G401 (cell line): ENCODE measurements at regions not wholly inside any gene's neighbourhood (a gene's known extent, or its start where the extent isn't known, plus 50 kb on each side); places are given as distances from the start of the nearest gene placed in this dataset.

Source experiments
- DNase-seq: peaks from one replicate; pipeline ENCODE4 v3.0.0-alpha.2; 2015; ENCODE audit warnings: low spot score
- in situ Hi-C: cut with HindIII; loops from 2 replicates; pipeline ENCODE4 v1.10.0; 2016; ENCODE audit warnings: low sequenced_read_pairs, mixed read lengths

DNA sequence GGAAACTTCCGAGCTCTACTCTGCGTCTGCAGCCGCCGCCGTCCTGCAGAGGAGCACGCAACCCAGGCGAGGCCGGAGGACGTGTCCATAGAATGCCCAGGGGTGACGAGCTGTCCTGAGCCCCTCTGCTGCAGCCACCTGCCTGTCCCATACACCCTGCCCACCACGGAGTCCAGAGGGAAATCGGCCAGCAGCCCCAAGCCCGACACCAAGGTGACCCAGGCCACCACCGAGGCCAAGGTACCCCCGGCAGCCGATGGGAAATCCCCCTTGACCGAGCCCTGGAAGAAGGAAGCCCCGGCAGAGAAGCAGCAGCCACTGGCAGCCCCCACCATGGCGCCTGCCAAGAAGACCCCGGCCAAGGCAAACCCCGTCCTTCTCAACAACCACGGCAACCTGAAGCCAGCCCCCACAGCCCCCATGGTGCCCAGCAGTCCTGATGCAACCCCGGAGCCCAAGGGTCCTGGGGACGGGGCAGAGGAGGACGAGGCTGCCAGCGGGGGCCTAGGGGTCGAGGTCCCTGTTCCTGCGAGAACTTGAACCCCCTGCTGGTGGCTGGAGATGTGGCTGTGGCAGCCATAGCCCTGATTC lies 128.7 kb upstream of the C14orf180 start:
- DNase-seq: no peak
- in situ Hi-C loops: no loop called here

DNA sequence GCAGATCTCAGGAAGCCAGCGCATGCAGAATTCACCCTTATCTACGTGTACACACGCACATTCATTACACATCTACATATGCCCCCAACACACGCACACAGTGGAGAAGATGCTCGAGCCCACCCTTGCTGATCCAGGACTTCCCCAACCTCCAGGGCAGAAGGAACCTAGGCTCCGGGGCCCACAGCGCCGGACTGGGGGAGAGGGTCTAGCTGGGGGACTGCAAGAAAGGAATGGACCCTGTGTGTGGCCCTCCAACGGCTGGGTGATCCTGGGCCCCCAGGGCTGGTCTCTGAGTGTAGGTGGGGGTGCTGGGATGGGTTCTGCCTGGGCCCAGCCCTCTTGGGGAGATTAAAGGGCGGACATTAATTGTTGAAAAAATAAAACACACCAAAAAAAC lies 128.1 kb upstream of the C14orf180 start:
- no peak for DNase-seq
- in situ Hi-C loops: no loop called here

DNA sequence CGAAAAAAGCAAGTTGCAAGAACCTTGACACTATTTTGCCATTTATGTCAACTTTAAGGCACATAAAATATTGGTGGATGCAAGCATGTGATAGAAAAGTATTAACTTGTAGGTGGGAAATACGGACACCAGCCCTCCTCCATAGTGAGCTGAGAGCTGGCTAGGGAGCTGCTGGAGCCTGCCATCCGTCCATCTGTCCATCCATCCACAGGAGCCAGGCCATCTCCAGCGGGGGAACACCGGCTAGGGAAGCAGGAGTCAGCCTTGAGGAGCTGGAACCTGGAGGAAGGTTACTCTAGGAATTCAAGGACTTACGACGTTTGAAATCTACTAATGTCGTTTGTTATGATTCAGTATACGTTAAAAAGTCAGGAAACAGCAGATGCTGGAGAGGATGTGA lies 120.7 kb upstream of the C14orf180 start:
- DNase-seq: no peak
- in situ Hi-C loops: no loop called here

DNA sequence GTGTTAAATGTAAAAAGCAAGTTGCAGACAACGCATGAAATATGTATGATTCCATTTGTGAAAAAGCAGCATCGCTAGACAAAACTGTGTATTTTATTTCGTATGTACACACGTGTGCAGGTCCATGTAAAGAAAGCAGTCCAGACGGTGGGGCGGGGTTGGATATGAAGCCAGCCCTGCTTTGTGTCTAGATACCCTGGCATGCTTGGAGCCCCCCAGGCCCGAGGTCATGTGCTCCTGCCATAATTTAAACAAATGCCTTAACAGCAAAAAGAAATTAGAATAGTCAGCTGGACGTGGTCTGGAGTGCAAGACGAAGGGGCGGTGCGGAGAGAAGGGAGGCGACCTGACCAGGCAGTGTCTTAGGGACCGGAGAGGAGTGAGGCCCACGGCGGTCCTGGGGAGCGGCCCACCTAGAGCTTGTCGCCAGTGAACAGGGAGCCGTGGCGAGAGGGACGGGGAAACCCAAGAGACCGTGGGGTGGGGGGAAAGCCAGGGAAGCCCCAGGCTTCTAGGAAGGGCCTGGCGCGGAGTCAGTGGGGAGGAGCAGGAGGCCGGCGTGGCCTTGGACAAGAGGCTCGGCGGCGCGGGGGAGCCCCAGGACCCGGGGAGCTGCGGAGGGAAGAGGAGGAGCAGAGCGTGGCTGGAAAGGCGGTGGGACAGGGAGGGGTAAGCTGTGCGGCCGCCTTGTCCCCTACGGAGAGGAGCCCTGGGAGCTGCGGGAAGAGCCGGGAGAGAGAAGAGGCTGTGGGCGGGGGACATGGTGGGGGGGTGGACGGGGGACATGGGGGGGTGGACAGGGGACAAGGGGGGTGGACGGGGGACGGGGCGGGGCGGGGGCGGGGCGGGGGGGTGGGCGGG lies 118.5 kb upstream of the C14orf180 start:
- DNase-seq: no peak
- in situ Hi-C loops: no loop called here

DNA sequence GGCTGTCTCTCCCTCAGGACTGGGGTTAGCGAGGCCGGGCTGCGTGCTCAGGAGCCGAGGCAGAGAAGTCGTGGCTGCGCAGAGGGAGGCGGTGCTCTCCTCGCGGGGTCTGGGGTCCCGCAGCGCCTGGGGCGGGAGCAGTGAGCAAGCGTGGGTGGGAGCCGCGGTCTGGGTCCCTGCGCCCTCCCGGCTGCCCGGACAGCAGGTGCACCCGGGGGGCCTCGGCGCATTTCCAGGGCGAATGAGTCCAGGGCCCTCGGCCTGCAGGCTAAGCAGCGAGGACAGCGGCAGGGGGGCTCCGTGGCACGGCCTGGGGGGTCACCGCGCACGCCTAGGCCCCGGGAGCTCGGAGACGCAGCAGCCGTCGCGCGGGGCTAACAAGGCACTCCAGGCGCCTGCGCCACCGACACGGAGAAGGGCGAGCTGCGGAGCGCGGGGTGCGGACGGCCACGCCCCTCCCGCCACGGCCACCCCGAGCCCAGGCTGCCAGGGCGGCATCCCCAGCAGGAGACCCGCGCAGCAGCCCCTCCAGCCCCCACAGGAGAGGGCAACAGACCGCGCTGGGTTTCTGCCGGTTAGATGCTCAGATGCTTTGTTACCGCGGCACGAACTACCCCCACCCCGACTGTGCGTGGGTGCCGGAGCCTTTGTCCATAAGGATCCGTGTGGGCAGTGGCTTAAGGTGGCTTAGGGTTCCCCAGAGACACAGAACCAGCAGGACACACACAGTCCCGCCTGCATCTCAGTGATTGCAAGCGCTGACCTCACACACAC lies 117.7 kb upstream of the C14orf180 start:
- in situ Hi-C loops: no loop called here
- no peak for DNase-seq

DNA sequence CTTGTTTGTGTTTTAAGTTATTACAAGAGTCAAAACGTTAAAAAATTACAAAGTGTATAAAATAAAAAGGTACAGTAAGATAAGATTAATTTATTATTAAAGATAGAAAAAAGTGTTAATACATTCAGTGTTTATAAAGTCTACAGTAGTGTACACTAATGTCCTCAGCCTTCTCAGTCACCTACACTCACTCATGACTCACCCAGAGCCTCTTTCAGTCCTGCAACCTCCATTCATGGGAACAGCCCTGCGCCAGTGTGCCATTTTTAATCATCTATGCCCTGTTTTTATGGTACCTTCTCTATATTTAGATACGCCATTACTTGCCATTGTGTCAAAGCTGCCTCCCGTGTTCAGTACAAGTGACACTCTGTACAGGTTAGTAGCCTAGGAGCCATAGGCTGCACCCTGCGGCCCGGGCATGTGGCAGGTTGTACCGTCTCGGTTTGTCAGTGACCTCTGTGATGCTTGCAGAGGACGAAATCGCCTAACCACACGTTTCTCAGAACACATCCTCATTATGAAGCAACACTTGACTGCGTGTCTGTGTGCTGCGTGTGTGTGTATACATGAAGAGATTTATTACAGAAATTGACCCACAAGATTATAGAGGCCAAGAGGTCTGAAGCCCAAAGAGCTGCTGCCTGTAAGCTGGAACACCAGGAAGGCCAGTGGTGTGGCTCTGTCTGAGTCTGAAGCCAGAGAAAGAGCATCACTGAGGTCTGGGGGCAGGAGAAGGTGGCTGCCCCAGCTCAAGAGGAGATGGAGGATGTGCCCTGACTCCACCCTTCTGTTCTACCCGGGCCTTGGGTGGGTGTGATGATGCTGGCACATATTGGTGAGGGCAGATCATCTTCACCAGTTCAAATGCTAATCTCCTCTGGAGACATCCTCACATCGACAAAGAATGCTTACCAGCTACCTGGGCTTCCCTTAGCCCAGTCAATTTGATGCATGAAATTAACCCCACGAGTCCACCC lies 116.6 kb upstream of the C14orf180 start:
- in situ Hi-C loops: no loop called here
- DNase-seq: no peak

DNA sequence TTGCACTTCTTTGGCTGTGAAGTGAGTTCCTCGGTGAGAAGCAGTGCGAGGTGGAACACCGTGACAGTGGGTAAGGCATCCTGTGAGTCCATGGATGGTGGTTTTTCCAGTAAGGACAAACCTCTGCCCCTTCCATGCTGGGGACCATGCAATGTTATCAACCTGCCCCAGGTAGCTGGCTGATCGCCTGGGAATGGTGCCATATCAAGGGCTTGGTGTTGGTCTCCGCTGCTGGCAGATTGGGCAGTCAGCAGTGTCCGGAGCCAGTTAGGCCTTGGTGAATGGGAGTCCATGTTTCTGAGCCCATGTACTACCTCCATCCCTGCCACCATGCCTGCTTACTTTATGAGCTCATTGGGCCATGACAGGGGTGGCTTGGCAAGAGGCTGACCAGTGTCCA lies 114.7 kb upstream of the C14orf180 start:
- DNase-seq: no peak
- in situ Hi-C loops: no loop called here

DNA sequence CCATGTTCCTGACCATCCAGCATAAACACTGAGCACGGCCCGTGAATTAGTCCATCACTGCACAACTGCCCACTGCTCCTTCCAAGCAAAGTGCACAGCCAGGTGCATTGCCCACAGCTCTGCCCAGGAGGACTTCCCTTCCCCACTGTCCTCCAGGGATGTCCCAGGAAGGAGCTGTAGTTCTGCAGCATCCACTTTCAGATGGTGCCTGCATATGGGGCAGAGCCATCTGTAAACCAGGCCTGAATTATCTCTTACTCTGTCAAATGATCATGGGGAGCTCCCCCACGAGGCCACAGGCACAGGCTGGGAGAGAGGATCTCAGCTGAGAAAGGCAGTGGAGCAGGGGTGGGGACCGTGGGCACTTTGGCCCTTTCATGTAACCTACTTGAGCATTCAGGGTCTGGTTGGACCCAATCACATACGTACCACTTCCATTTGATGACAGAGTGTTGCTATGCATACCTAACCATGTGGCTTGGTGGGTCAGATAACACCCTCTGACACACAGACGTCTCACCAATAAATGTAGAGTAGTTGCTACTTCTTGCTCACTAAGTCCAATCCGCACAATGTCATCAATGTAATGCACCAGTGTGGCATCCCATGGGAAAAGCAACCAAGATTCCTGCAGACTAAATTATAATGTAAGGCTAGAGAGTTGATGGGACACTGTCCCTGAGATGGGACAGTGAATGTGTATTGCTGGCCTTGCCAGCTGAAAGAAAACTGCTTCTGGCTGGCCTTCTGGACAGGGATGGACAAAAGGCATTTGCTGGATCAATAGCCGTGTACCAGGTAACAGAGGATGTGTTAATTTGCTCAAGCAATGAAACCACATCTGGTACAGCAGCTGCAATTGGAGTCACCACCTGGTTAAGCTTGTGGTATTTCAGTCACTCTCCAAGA lies 113.8 kb upstream of the C14orf180 start:
- no peak for DNase-seq
- in situ Hi-C loops: no loop called here

DNA sequence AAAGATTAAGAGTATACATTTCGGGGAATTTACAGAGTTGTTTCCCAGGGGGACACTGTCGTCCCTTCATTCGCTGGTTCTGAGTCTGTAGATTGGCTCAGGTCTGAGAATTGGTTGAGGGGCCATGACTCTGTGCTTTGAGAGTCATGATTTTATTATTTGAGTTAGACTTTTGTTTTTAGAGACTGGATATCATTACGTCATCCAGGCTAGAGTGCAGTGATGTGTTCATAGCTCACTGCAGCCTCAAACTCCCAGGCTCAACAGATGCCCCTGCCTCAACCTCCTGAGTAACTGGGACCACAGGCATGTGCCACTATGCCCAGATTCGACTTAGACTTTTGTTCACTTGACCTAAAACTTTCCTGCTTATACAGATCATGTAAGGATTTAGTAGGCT lies 112.3 kb upstream of the C14orf180 start:
- DNase-seq: no peak
- in situ Hi-C loops: no loop called here

DNA sequence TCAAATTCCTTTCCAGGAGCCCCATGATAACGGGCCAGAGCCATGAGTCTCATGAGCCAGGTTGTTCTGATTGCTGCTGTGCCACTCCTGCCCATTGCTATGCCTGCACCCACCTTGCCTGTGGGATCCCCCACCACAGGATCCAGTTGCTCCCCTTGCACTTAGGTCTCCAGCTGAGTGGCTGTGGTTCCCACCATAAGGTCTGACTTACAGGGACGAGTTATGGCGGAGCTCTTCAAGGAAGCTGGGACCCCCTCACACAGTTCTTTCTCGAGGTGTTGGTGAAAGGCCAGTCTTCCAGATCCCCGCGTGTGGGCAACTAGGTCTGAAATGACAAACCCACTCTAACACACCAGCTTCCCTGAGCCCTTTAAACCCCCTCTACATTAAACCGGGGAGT lies 111.9 kb upstream of the C14orf180 start:
- in situ Hi-C loops: no loop called here
- no peak for DNase-seq

DNA sequence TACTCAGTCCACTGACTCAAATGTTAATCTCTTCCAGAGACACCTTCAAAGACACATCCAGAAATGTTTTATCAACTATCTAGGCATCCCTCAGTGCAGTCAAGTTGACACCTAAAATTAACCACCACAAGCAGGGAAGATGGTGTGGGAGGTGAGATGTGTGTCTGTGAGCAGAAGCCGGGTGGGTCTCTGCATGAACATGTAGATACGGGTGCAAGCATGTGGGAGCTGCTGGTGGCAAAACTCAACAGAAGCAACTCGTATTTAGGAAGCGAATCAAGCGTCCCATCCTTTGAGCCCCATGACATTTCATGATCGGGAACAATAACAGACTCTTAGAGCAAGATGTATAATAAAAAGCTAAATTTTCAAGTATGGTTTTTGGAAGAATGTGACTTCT lies 110.0 kb upstream of the C14orf180 start:
- no peak for DNase-seq
- in situ Hi-C loops: no loop called here

DNA sequence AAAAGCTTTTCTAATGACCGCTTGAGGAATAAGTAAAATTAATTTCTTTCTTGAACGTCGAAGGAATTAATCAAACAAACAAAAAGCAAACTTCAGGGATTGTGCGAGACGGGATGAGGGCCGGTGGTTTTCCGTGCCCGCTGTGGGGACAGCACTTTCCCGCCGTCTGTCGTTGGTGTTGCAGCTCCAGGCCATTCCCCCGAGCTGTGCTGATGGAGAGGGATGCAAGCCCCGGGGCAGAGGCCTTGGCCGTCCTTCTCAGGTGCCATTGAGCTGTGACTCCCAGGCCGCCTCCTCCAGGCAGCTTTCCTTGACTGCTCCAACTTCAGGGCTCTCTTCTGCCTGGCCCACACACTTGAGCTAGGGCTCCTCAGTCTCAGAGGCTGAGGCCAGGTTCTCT lies 109.0 kb upstream of the C14orf180 start:
- DNase-seq: no peak
- in situ Hi-C loops: no loop called here

DNA sequence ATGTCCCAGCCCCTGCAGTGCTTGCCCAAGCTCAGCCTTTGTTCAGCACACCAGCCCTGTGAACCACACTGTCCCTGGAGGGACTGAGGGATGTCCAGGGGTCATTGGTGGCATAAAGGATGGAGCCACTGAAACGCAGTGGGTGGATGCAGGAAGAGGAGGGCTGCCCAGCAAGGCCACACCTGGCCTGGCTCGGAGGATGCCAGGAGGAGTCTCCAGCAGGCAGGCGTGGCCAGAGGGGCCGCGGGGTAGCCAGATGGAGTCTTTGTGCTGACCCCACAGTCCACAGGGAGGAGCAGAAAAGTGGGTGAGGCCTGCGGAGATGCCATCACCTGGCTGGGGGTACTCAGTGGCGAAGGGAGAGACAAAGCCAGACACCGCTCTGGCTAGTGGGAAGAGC lies 108.5 kb upstream of the C14orf180 start:
- in situ Hi-C loops: no loop called here
- no peak for DNase-seq

DNA sequence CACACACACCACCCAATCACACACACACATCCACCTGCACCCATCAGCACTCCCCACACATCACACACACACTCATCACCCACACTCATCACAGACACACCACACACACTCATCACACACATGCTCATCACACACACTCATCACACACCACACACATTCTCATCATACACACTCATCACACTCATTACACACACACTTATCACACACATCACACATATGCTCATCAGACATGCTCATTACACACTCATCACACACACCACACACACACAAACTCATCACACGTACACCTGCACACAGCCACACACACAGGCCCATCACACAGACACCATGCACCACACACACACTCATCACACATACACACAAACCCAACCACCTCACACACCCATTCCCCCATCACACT lies 107.5 kb upstream of the C14orf180 start:
- DNase-seq: no peak
- in situ Hi-C loops: no loop called here

DNA sequence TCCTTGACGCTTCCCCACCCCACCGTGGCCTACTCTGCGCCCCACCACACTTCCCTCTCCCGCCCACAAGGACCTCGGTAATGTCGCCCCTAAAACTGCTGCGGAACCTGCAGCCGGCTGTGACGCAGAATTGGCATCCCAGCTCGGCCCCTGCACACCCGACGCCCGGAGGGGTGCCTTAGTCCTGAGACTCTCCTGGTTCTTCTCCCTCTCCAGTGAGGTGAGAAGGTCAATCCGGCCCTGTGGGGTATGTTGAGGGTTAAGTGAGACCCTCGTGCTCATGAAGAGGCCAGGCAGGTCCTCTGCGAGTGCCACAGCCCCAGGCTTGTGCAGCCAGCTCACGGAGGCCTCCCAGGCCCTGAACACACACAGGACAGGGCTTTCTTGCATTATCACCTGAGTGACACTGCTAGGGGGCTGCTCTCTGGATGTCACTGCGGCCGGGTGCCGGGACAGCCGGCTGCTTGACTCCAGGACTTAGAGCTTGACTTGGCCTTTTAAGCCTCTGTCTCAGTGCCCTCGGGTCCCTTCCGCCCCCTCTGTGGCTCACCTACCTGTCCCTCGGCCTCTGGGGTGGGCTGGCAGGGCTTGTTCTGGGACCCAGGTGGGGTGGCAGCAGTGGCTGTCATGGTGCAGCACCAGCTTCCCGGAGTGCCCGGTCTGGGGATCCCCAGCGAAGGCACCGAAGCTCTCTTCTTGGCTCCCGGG lies 106.9 kb upstream of the C14orf180 start:
- no peak for DNase-seq
- in situ Hi-C loops: no loop called here

DNA sequence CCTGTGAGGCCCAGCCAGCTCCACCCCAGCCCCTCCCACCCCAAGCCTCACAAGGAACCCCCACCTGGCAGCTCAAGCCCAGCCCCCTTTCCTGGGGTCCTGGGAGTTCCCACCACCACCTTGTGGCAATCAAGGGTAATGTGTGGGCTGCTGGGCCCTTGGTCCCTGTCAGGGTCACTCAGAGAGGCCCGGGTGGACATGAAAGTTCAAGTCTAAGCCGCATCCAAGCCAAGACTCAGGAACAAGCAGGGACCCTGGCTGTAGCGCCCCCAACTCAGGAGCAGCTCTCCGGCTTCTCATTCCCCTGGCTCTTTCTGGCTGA lies 106.4 kb upstream of the C14orf180 start:
- in situ Hi-C loops: no loop called here
- no peak for DNase-seq

DNA sequence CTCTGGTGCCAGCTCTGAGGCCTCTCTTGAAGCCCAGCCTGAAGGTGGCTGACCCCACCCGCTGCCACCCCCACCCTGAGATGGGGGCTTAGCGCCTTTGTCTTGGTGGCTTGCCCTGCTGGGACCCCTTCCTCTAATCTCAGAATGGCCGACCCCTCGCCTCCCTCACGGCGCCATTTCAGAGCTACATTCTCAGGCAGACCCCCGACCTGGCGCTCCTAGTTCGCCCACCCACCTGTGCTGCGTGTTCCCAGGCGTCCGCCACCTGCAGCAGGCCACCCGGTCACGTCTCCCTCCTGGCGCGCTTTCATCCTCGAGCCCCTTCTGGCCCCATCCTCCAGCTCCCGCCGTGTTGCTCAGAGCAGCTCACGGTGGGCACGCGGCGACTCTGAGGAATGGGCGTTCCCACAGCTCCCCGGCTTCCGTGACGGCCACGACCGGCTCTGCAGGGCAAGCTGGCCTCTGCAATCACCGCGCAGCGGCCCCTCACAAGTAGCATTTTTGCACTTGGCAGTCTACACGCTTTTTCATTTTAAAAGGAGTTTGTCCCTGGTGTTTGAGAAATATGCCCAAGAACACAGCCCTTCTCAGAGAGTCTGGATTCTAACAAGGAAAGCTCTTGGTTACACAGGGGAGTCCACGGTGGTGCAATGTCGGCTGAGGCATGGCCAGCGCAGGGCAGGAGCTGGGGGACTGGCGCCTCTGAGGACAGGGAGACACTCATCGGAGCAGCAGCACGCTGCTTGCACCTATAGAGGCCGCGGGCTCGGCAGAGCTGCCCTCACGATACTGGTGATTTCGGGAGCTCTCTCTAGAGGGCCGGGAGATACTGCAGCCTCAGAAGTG lies 105.7 kb upstream of the C14orf180 start:
- in situ Hi-C loops: no loop called here
- DNase-seq: no peak
